Endodermal cell (in vitro differentiated cells): ENCODE measurements at regions not wholly inside any gene's neighbourhood (a gene's known extent, or its start where the extent isn't known, plus 50 kb on each side); places are given as distances from the start of the nearest gene placed in this dataset.

Experiments
- DNase-seq: peaks from one replicate; pipeline ENCODE4 v3.0.0-alpha.2; 2017
- H3K27ac ChIP-seq: 2 replicates; pipeline ENCODE4 v1.5.1; 2013; ENCODE audit warnings: mild to moderate bottlenecking, low read depth, low read length, moderate library complexity
- H3K27me3 ChIP-seq: 2 replicates; pipeline ENCODE4 v1.6.1; 2013; ENCODE audit warnings: mild to moderate bottlenecking, low read length, moderate library complexity; ENCODE audit not compliant: insufficient read depth, control insufficient read depth, poor library complexity, severe bottlenecking
- H3K36me3 ChIP-seq: 2 replicates; pipeline ENCODE4 v1.7.0; 2013; ENCODE audit warnings: mild to moderate bottlenecking, low read length, moderate library complexity; ENCODE audit not compliant: control insufficient read depth, insufficient read depth
- H3K4me1 ChIP-seq: one replicate; pipeline ENCODE4 v1.7.0; 2013; ENCODE audit warnings: low read length; ENCODE audit not compliant: control insufficient read depth, insufficient read depth
- H3K4me3 ChIP-seq: 2 replicates; pipeline ENCODE4 v1.5.1; 2013; ENCODE audit warnings: mild to moderate bottlenecking, low read length, moderate library complexity
- H3K9ac ChIP-seq: 2 replicates; pipeline ENCODE4 v1.6.1; 2013; ENCODE audit warnings: mild to moderate bottlenecking, low read length, moderate library complexity; ENCODE audit not compliant: poor library complexity, severe bottlenecking; ENCODE audit errors: extremely low read depth
- H3K9me3 ChIP-seq: 2 replicates; pipeline ENCODE4 v1.6.1; 2013; ENCODE audit warnings: mild to moderate bottlenecking, low read length, moderate library complexity; ENCODE audit not compliant: control insufficient read depth
- H3K27ac Mint-ChIP-seq: 2 replicates; pipeline ENCODE4 v1.8.0; 2020; ENCODE audit warnings: mixed read lengths
- H3K27me3 Mint-ChIP-seq: 2 replicates; pipeline ENCODE4 v1.8.0; 2021; ENCODE audit warnings: mild to moderate bottlenecking, mixed read lengths; ENCODE audit not compliant: insufficient read depth
- H3K36me3 Mint-ChIP-seq: 2 replicates; pipeline ENCODE4 v1.8.0; 2020; ENCODE audit warnings: low read depth, mixed read lengths
- H3K4me1 Mint-ChIP-seq: 2 replicates; pipeline ENCODE4 v1.8.0; 2020; ENCODE audit warnings: mixed read lengths
- H3K4me3 Mint-ChIP-seq: 2 replicates; pipeline ENCODE4 v1.8.0; 2020; ENCODE audit warnings: mild to moderate bottlenecking, moderate library complexity, mixed read lengths
- H3K9me3 Mint-ChIP-seq: 2 replicates; pipeline ENCODE4 v1.8.0; 2020; ENCODE audit warnings: mild to moderate bottlenecking, mixed read lengths
- CTCF ChIP-seq: fragments of 200-600 bp; sonication (generic); conservative IDR thresholded peaks from 2 replicates; pipeline ENCODE4 v1.5.0; 2021; ENCODE audit warnings: antibody characterized with exemption, mild to moderate bottlenecking
- WGBS, 2 experiments: methylation state at CpG; one replicate each; pipeline versions ENCODE4 v1.1.5 to v1.1.7; 2013; ENCODE audit warnings: missing lambda C conversion rate in 2 of 2, mixed read lengths in 1 of 2; ENCODE audit not compliant: insufficient coverage in 1 of 2, insufficient read length in 1 of 2; 5-methylcytosine and 5-hydroxymethylcytosine counted together

GRCh38 chr3:146712806-146713205 lies 107.7 kb upstream of the PLSCR5 start:
- 86% methylated on average over 2 of the region's 3 CpGs; no CpG with 5 or more reads in 1 of the 2 experiments for WGBS, 2 experiments
- H3K4me3 ChIP-seq = no peak overlapping the region
- Mint-ChIP-seq H3K27me3 (no peaks in the 10 kb centered on the region), H3K4me3 (no peak overlapping the region), H3K36me3 (no peaks in the 10 kb centered on the region), H3K4me1 (no peaks in the 10 kb centered on the region), H3K27ac (no peak overlapping the region), H3K9me3 (no peaks in the 10 kb centered on the region)
- H3K4me1 ChIP-seq = no peaks in the 10 kb centered on the region
- DNase-seq = no peak
- H3K9ac ChIP-seq = no peak overlapping the region
- H3K9me3 ChIP-seq = no peaks in the 10 kb centered on the region
- TF ChIP-seq CTCF = no peak
- H3K27ac ChIP-seq = no peak overlapping the region
- H3K36me3 ChIP-seq = no peaks in the 10 kb centered on the region
- no peaks in the 10 kb centered on the region for H3K27me3 ChIP-seq

- no peak overlapping the region for H3K27ac Mint-ChIP-seq
- no peaks in the 10 kb centered on the region for H3K36me3 ChIP-seq
- no peak overlapping the region for H3K9ac ChIP-seq
- H3K27me3 Mint-ChIP-seq = no peaks in the 10 kb centered on the region
- H3K9me3 ChIP-seq = no peaks in the 10 kb centered on the region
- no peak overlapping the region for H3K4me3 ChIP-seq
- no peaks in the 10 kb centered on the region for H3K4me1 Mint-ChIP-seq
- no peaks in the 10 kb centered on the region for H3K9me3 Mint-ChIP-seq
- no peaks in the 10 kb centered on the region for H3K36me3 Mint-ChIP-seq
- WGBS, 2 experiments = 100% methylated on average over 1 of the region's 3 CpGs
- no peaks in the 10 kb centered on the region for H3K4me1 ChIP-seq
- TF ChIP-seq CTCF = no peak
- no peak overlapping the region for H3K27ac ChIP-seq
- no peak for DNase-seq
- no peak overlapping the region for H3K4me3 Mint-ChIP-seq
- H3K27me3 ChIP-seq = no peaks in the 10 kb centered on the region
Observed at GRCh38 chr3:146709969-146710368, 104.8 kb upstream of the PLSCR5 start.

GRCh38 chr3:146705225-146705624 lies 100.1 kb upstream of the PLSCR5 start:
- DNase-seq = no peak
- Histone ChIP-seq H3K36me3 (no peaks in the 10 kb centered on the region), H3K4me3 (no peak overlapping the region), H3K27ac (no peak overlapping the region), H3K9ac (no peak overlapping the region), H3K27me3 (no peaks in the 10 kb centered on the region), H3K4me1 (no peaks in the 10 kb centered on the region), H3K9me3 (no peaks in the 10 kb centered on the region)
- TF ChIP-seq CTCF = no peak
- Mint-ChIP-seq H3K9me3 (no peaks in the 10 kb centered on the region), H3K4me3 (no peak overlapping the region), H3K4me1 (no peaks in the 10 kb centered on the region), H3K36me3 (no peaks in the 10 kb centered on the region), H3K27me3 (no peaks in the 10 kb centered on the region), H3K27ac (no peak overlapping the region)
- WGBS, 2 experiments = 86 to 100% methylated on average over 1 to 2 of the region's 2 CpGs
